AG04449 (cell line): ENCODE measurements at regions not wholly inside any gene's neighbourhood (a gene's known extent, or its start where the extent isn't known, plus 50 kb on each side); places are given as distances from the start of the nearest gene placed in this dataset.

Source experiments
- CTCF ChIA-PET: fragments of 350-600 bp; formaldehyde crosslinking; extraction: SDS; loops from one replicate; lab custom pipeline; 2021; ENCODE audit warnings: antibody characterized with exemption; lab: Yijun Ruan, JAX
- POLR2A ChIA-PET: fragments of 400-600, 350-600 bp; formaldehyde crosslinking; extraction: SDS; loops from one replicate; lab custom pipeline; 2020; ENCODE audit warnings: antibody characterized with exemption, inconsistent platforms; lab: Yijun Ruan, JAX
- DNase-seq: peaks from one replicate; pipeline ENCODE4 v3.0.0-alpha.2; 2010; ENCODE audit warnings: low read depth, low spot score
- H3K4me3 ChIP-seq: 2 replicates; pipeline ENCODE4 v1.5.1; 2011; ENCODE audit warnings: low read depth, mild to moderate bottlenecking, control low read depth, low read length
- CTCF ChIP-seq: IDR thresholded peaks from one replicate; pipeline ENCODE4 v1.5.1; 2011; ENCODE audit warnings: mild to moderate bottlenecking, moderate library complexity, low read length, control low read depth, inconsistent platforms; ENCODE audit not compliant: insufficient read depth; ENCODE audit errors: missing control alignments

GRCh38 chr10:59124187-59124586 lies 52.3 kb upstream of the PHYHIPL start:
- no peak for DNase-seq
- ChIA-PET POLR2A (no interaction called here), CTCF (no interaction called here)
- no peak for TF ChIP-seq CTCF
- no peak overlapping the region for H3K4me3 ChIP-seq

GRCh38 chr10:59125666-59126065 lies 50.8 kb upstream of the PHYHIPL start:
- ChIA-PET POLR2A (no interaction called here), CTCF (no interaction called here)
- no peak for DNase-seq
- no peak for TF ChIP-seq CTCF
- H3K4me3 ChIP-seq = no peak overlapping the region

GRCh38 chr10:59126261-59126660 lies 50.2 kb upstream of the PHYHIPL start:
- no peak for DNase-seq
- no peak for TF ChIP-seq CTCF
- ChIA-PET POLR2A (no interaction called here), CTCF (no interaction called here)
- H3K4me3 ChIP-seq = no peak overlapping the region
